ENCODE measurements at regions not wholly inside any gene's neighbourhood (a gene's known extent, or its start where the extent isn't known, plus 50 kb on each side); places are given as distances from the start of the nearest gene placed in this dataset.
"Not testable (repeated sequence)": the region's sequence is repeated elsewhere in the genome, so short reads cannot be mapped to it uniquely, and the experiment has no call there.

GRCh38 chr10:43942096-43942850 is 293.6 kb upstream of the ZNF32 start:
- DNase-seq (ENCODE audit: low read depth, low spot score) = no peak

- no peak for DNase-seq (ENCODE audit: low read depth, low spot score)
These were observed 292.5 kb upstream of the ZNF32 start for GRCh38 chr10:43940898-43941837.

DNA sequence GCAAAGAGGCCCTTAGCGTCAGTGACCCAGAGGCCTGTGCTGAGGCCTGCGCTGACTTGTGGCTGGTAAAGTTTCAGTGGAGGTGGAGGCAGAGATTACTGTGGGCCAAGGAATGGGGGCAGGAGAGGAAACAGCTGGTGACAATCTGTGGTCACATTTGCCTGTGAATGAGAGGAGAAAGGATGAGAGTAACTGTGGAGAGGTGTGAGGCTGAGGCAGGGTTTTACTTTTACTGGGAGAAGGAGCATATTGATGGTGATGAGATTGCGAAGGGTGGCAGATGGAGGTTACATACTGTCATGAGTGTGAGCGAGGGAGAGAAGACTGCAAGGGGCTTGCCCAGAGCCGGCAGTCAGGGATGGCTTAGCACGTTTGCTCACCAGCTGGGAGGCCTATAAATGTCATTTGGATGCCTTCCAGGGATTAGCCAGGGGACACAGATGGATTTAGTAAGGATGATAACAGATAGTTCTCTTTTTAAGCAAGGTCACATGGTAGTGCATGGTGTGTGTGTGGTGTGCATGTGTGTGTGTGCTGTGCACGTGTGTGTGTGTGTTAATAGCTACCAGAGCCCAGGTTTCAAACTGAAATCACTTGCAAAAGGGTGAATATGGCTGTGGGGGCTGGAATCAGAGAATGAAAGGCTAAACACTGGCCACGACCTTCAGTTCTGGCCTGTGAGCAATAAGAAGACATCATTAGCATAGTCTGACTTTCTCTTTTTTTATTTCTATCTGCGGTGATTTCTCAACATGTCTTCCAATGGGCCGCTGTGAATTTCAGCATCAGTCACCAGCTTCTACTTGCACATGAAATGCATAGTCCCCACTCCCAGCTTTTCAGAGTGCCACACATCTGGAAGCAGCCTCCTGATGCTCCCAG is 291.5 kb upstream of the ZNF32 start:
- no peak for DNase-seq (ENCODE audit: low read depth, low spot score)

DNA sequence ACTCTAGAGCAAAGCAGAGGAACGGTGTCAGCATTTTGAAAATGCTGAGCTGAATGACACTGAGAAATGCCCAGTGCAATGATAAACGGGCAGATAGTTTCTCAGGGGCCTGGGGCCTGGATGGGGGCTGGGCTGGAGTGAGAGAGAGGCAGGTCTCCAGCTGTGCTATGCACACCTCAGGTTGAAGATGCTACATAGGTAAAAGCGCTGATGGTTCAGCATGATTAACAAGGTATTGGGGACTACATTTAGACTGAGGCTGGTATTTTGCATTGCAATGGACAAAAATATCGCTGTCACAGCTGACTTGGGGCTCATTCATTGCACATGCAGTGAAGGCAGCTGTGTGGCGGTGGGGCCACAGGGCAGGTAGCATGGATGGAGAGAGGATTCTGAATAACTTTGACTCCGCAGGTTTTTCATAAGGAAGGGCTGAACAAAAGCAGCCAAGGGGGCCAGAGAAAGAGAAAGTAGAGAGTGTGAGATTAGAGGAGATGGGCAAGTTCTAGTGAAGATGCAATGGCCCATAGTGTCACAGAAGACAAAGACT is 290.8 kb upstream of the ZNF32 start:
- no peak for DNase-seq (ENCODE audit: low read depth, low spot score)

DNA sequence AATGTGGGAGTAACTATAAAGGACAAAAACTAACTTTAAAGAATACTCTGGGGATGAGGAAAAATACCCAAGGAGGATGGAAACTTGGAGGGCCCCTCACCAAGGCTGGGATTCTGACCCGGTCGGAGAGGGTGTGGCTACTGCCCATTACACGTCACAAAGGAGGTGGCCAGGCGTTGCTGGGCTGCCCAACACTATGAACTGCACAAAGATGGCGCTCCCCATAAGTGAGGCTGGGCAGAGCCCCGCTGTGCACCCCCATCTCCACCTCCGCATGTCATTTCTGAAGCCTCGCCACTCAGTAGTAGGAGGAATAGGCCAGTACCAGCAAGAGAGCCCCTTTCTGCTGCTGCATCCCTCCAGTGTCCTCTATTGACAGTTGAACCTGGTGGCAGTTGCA is 290.1 kb upstream of the ZNF32 start:
- DNase-seq (ENCODE audit: low read depth, low spot score) = no peak

DNA sequence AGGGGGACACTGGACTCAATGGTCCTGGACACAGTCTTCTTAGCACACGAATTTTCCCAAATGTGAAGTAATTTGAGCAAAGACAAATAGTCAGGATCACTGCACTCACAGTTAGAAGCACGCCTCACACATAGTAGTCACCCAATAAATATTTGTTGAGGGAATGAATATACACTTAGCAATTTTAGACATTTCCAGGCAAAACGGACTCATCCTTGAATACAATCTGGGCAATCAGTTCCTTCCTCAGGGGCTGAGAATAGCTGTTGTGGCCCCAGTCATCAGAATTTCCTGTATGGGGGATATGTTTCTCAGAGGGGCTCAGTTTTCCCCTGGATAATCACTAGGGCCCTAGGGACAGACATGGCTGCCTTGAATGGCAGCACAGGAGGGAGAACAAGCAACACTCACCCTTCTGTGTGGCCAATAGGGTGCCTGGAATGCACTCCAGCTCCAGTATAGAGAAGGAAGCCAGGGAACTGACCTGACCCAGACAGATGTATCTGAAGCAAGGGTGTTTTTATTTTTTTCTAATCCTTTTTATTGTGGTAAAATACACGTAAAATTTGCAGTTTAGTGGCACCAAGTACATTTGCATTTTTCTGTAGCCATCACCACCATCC is 282.7 kb upstream of the ZNF32 start:
- DNase-seq (ENCODE audit: low read depth, low spot score) = no peak

DNA sequence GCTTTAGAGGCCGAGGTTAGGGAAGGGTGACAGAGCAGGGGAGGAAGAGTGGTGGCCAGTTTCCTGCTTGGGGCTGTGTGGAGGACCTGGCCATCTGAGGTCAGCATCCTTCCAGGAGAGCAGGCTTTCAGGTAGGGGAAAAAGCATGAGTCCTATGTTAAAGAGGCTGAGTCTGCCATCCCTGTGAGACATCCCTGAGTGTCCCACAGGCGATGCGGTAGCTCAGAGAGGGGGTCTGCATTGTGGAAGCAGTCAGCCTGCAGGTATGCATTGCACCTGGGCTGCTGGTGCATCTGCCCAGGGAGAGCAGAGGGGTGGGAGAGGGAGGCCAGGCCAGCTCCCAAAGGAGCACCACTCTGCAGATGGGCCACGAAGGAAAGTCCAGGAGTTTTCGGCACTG is 282.1 kb upstream of the ZNF32 start:
- no peak for DNase-seq (ENCODE audit: low read depth, low spot score)

DNA sequence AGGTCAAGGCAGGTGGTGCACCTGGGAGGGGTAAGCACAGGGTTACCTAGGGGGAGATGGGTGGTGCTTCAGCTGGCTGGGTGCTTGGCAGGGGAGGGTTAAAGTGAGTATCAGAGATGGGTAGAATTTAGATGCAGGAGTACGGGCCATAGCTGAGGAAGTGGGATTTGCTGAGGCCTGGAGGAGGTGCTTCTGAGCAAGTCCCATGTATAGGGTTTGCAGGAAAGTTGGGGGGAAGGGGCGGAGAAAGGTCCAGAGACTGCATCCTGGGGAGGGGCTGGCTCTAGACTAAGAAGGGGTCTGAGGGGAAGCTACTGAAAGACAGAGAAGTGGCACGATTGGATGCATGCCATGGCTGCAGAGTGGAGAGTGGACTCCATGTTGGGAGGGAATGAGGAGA is 281.6 kb upstream of the ZNF32 start:
- DNase-seq (ENCODE audit: low read depth, low spot score) = no peak

DNA sequence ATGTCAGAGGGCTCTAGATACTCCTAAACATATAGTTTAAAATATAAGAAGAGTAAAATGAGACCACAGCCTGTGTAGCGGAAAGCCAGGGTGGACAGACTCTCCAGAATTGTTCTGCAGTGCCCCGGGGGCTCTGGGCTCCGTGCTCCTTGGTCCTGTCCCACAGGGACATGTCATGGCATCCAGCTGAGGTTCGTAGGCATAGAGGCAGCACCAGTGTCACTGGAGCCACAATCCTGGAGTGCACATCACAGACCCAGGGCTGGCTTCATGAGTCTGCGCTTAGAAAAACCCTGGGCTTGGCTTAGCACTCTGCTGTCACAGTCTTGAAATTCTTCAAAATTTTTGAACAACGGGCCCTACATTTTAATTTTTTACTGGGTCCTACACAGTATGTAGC is 280.4 kb upstream of the ZNF32 start:
- DNase-seq (ENCODE audit: low read depth, low spot score) = no peak

DNA sequence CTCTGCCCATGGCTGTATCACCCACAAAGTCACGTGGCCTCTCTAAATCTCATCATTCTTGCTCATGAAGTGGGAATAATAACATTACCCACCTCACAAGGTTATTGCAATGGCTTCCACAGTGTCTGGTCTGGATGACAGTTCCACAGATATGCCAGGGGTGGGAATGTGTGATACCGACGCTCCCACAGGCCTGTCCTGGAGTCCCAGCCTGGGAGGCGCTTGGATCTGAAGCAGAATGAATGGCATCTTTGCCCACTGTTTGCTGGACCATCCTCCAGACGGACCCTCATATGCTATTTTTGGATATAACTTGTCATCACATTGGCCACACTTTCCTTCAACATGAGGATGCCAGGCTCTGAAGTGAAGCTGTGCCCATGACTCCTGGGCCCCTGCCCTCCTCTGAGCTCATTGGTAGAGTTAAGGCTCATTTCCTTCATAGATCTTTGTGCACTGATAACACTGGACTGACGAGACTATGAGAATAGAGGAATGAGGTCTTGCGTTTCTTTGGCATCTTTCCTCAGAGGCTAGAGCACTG is 279.8 kb upstream of the ZNF32 start:
- no peak for DNase-seq (ENCODE audit: low read depth, low spot score)

- no peak for DNase-seq (ENCODE audit: low read depth, low spot score)
These were observed 278.3 kb upstream of the ZNF32 start for GRCh38 chr10:43926875-43927406.

- DNase-seq (ENCODE audit: low read depth, low spot score) = no peak
These were observed 277.7 kb upstream of the ZNF32 start for GRCh38 chr10:43926371-43926770.

DNA sequence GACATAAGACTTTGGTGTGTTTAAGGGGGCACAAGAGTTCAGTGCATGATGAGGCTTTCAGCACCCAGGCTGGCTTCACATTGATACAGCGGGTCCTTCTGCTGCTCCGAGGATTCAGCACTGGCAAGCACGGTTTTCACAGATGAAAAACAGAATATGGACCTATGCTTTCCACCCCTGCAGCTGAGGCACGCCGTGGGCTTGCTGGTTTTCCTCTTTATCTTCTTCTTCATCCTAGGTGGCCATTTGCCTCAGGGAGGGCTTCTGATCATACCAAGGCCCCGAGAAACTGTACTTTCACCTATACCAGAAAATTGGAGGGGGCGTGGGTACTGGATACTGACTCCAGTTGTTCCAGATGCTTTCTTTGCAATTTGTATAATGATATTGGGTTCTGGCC is 277.1 kb upstream of the ZNF32 start:
- DNase-seq (ENCODE audit: low read depth, low spot score) = no peak

- DNase-seq (ENCODE audit: low read depth, low spot score) = no peak
These were observed 274.6 kb upstream of the ZNF32 start for GRCh38 chr10:43923328-43923727.

DNA sequence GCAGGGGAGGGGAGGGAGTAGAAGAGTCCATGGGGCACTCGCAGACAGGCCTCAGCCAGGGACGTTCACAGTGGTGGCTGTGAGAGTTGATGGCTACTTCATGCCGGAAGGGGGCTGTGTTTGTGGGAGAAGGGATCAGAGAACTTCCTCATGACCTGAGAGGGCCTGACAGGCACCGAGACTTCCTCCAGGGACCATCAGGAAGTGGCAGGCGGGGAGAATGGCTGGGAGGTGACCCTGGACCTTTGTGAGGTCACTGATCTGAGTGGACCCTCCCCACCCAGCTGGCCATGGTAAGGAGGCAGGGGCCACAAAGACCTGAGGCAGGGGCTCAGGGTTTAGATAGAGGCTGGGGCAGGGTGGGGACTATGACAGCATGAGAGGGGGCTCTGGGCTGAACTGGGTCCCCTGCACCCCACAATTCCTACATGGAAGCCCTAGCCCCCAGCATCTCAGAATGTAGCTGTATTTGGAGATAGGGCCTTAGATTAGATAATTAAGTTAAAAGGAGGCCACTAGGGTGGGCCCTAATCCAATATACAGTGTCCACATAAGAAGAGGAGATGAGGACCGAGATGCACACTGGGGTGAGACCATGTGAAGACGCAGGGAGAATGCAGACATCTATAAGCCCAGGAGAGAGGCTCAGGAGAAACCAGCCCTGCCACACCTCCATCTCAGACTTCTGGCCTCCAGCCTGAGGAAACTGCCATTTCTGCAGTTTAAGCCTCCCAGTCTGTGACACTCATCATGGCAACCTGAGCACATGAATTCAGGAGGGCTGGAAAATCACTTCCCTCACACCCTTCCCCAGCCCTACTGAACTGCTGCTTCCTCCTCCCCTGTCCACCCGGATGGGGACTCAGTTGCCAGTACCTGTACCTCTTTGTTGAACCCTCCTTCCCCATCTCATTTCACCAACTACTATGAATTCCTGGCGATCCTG is 273.9 kb upstream of the ZNF32 start:
- no peak for DNase-seq (ENCODE audit: low read depth, low spot score)

DNA sequence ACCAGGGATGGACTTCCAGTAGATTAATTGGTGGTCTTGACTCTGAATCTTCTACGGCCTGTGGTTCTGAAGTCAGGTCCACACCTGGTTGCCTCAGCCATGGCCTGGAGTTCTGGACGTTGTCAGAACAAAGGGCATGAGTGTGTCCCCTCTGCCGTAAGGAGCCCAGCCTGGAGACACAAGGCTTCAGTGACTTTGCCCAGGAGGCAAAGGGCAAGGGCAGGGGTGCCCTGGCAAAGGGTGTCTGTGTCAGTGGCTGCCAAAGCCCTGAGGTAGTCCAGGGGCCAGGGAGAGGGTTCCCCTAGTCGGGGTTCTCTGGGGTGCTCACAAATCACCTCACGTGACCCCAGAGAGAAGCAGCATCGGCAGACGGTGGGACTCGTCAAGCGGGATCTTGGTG is 273.2 kb upstream of the ZNF32 start:
- no peak for DNase-seq (ENCODE audit: low read depth, low spot score)

DNA sequence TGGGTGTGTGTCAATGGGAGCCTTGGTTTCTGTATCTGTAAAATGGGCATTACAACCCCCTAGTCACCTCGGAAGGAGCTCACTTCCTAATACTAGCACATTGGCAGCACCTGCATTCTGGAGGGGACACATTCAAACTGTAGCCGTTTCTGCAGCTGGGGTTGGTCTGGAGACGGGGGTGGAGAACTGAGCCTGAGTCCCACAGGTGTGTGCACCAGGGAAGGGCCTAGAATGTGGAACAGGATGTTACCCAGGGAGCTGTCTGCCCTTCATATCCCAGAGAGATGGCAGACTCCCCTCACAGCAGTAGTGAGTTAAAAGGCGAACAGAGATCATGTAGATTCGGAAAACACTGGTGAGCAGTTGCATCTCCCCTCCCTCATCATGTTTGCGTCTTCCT is 272.8 kb upstream of the ZNF32 start:
- DNase-seq (ENCODE audit: low read depth, low spot score) = no peak

DNA sequence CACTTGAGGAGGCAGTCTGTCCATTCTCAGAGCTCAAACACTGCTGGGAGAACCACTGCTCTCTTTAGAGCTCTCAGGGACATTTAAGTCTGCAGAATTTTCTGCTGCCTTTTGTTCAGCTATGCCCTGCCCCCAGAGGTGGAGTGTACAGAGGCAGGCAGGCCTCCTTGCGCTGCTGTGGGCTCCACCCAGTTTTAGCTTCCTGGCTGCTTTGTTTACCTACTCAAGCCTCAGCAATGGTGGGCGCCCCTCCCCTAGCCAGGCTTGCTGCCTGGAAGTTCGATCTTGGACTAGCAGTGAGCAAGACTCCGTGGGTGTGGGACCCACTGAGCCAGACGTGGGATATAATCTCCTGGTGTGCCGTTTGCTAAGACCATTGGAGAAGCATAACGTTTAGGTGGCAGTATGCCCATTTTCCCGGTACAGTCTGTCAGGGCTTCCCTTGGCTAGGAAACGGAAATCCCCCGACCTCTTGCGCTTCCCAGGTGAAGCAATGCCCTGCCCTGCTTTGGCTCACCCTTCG is 271.6 kb upstream of the ZNF32 start:
- DNase-seq (ENCODE audit: low read depth, low spot score) = not testable (repeated sequence)

DNA sequence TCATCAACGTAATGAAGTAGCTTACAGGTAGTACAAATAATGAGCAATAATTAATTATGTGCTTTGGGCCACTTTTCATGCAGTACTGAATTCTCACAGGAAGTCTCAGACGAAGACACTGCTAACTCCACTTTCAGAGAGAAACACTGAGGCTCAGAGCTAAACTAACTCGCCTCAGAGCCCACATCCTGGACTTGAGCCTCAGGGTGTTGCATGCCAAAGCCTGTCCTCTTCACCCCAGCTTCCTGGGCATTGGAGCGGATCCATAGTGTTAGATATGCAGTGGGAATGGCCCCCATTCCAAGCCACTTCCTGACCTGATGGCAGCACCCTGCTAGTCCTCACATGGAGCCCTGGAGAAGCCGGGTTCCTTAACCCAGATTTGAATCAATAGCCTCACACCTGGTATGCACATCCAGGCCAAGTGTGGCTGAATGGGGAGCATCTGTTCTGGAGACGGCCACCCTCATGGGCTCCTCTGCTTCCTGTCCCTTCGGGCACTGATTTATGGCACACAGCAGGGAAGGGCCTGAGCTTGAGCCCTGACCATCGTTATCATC is 265.1 kb upstream of the ZNF32 start:
- no peak for DNase-seq (ENCODE audit: low read depth, low spot score)
